GM19025 (cell line): ENCODE measurements at regions not wholly inside any gene's neighbourhood (a gene's known extent, or its start where the extent isn't known, plus 50 kb on each side); places are given as distances from the start of the nearest gene placed in this dataset.
"Not testable (repeated sequence)": the region's sequence is repeated elsewhere in the genome, so short reads cannot be mapped to it uniquely, and the experiment has no call there.

Experiments used
- ATAC-seq: cut with Tn5 transposase; IDR thresholded peaks from one replicate; pipeline ENCODE4 v1.9.1; 2021; ENCODE audit warnings: mild to moderate bottlenecking, low read depth, moderate library complexity; ENCODE audit not compliant: unreplicated experiment

GRCh38 chr15:95202569-95203349 is 971.4 kb downstream of the MCTP2 start:
- ATAC-seq: no peak

GRCh38 chr15:95205077-95205476 is 973.7 kb downstream of the MCTP2 start:
- ATAC-seq: no peak

- not testable (repeated sequence) for ATAC-seq
These were observed 974.5 kb downstream of the MCTP2 start for GRCh38 chr15:95205830-95206229.

GRCh38 chr15:95208071-95208470 is 976.7 kb downstream of the MCTP2 start:
- no peak for ATAC-seq

GRCh38 chr15:95208988-95209387 is 977.6 kb downstream of the MCTP2 start:
- no peak for ATAC-seq

GRCh38 chr15:95210436-95210981 is 979.1 kb downstream of the MCTP2 start:
- ATAC-seq: no peak

GRCh38 chr15:95215017-95215416 is 983.7 kb downstream of the MCTP2 start:
- no peak for ATAC-seq

- ATAC-seq: no peak
These were observed 995.5 kb downstream of the MCTP2 start for GRCh38 chr15:95226835-95227234.

GRCh38 chr15:95227235-95227634 is 995.9 kb downstream of the MCTP2 start:
- no peak for ATAC-seq

- ATAC-seq: no peak
These were observed 997.6 kb downstream of the MCTP2 start for GRCh38 chr15:95228856-95229555.

GRCh38 chr15:95235033-95235432 is 1003.7 kb downstream of the MCTP2 start:
- no peak for ATAC-seq

GRCh38 chr15:95247071-95247984 is 1016.0 kb downstream of the MCTP2 start:
- ATAC-seq: no peak

GRCh38 chr15:95249524-95249923 is 1018.2 kb downstream of the MCTP2 start:
- no peak for ATAC-seq

GRCh38 chr15:95252404-95252803 is 1021.0 kb downstream of the MCTP2 start:
- no peak for ATAC-seq

GRCh38 chr15:95254263-95254662 is 1022.9 kb downstream of the MCTP2 start:
- no peak for ATAC-seq

GRCh38 chr15:95259513-95259912 is 1028.2 kb downstream of the MCTP2 start:
- ATAC-seq: no peak

- ATAC-seq: no peak
These were observed 1028.6 kb downstream of the MCTP2 start for GRCh38 chr15:95259965-95260364.

GRCh38 chr15:95260856-95261255 is 1029.5 kb downstream of the MCTP2 start:
- ATAC-seq: no peak

GRCh38 chr15:95261546-95261945 is 1030.2 kb downstream of the MCTP2 start:
- ATAC-seq: no peak

GRCh38 chr15:95261968-95262367 is 1030.6 kb downstream of the MCTP2 start:
- ATAC-seq: no peak
